ENCODE measurements at regions not wholly inside any gene's neighbourhood (a gene's known extent, or its start where the extent isn't known, plus 50 kb on each side); places are given as distances from the start of the nearest gene placed in this dataset.

GRCh38 chr3:115351193-115351592 is 204.1 kb upstream of the ZBTB20 start:
- TF ChIP-seq EZH2 (IDR thresholded peaks at IDR 0.05; ENCODE audit: low read length, missing control alignments) (no peak), CTCF (conservative IDR thresholded peaks at IDR 0.05 in 1 of 2, IDR thresholded peaks at IDR 0.05 in 1 of 2; ENCODE audit: low read depth in 1 of 2, low read length in 2 of 2) (no peak)
